SKM-1 (cell line): ENCODE measurements at regions not wholly inside any gene's neighbourhood (a gene's known extent, or its start where the extent isn't known, plus 50 kb on each side); places are given as distances from the start of the nearest gene placed in this dataset.

Experiments used
- DNase-seq: peaks from one replicate; lab custom pipeline; 2025; ENCODE audit not compliant: unreplicated experiment; lab: John Stamatoyannopoulos, UW

GRCh38 chr5:173780235-173781234 lies 107.6 kb upstream of the CPEB4 start:
- DNase-seq = no peak

- no peak for DNase-seq
Measured at GRCh38 chr5:173781432-173781815, 106.7 kb upstream of the CPEB4 start.

GRCh38 chr5:173781816-173782670 lies 106.1 kb upstream of the CPEB4 start:
- DNase-seq = no peak

GRCh38 chr5:173782671-173783101 lies 105.5 kb upstream of the CPEB4 start:
- DNase-seq = no peak

- DNase-seq = no peak
Measured at GRCh38 chr5:173783371-173783770, 104.8 kb upstream of the CPEB4 start.

- DNase-seq = no peak
Measured at GRCh38 chr5:173785400-173785799, 102.7 kb upstream of the CPEB4 start.

GRCh38 chr5:173785866-173786265 lies 102.3 kb upstream of the CPEB4 start:
- DNase-seq = no peak

GRCh38 chr5:173786286-173787187 lies 101.6 kb upstream of the CPEB4 start:
- DNase-seq = no peak

GRCh38 chr5:173789031-173789920 lies 98.9 kb upstream of the CPEB4 start:
- DNase-seq = no peak

- DNase-seq = no peak
Measured at GRCh38 chr5:173790177-173790719, 97.9 kb upstream of the CPEB4 start.

- no peak for DNase-seq
Measured at GRCh38 chr5:173790836-173791546, 97.2 kb upstream of the CPEB4 start.

- DNase-seq = no peak
Measured at GRCh38 chr5:173791878-173792277, 96.3 kb upstream of the CPEB4 start.

- no peak for DNase-seq
Measured at GRCh38 chr5:173792781-173793547, 95.2 kb upstream of the CPEB4 start.

- no peak for DNase-seq
Measured at GRCh38 chr5:173793648-173794548, 94.3 kb upstream of the CPEB4 start.

- DNase-seq = no peak
Measured at GRCh38 chr5:173794901-173795416, 93.2 kb upstream of the CPEB4 start.

- no peak for DNase-seq
Measured at GRCh38 chr5:173795601-173796000, 92.5 kb upstream of the CPEB4 start.
